HEK293 (cell line): ENCODE measurements at regions not wholly inside any gene's neighbourhood (a gene's known extent, or its start where the extent isn't known, plus 50 kb on each side); places are given as distances from the start of the nearest gene placed in this dataset.

ENCODE experiments used
- CTCF ChIA-PET: fragments of 350-600 bp; formaldehyde crosslinking; extraction: SDS; loops from one replicate; lab custom pipeline; 2021; ENCODE audit warnings: antibody characterized with exemption; lab: Yijun Ruan, JAX
- POLR2A ChIA-PET: fragments of 300-600 bp; formaldehyde crosslinking; extraction: SDS; loops from one replicate; lab custom pipeline; 2020; ENCODE audit warnings: antibody characterized with exemption, inconsistent platforms; lab: Yijun Ruan, JAX
- H3K27ac ChIP-seq: fragments of 200-500 bp; sonication (Bioruptor generic); 2 replicates; pipeline ENCODE4 v1.5.1; 2014; ENCODE audit warnings: low read depth, low read length, control low read depth, inconsistent platforms; ENCODE audit errors: extremely low read depth
- H3K36me3 ChIP-seq, 2 experiments: fragments of 200-500 bp in 1 of 2; sonication (Bioruptor generic) in 1 of 2; 1 replicate in 1 of 2; 2 replicates in 1 of 2; pipeline ENCODE4 v1.5.1; 2014 to 2017; ENCODE audit warnings: inconsistent platforms in 2 of 2, low read length in 2 of 2; ENCODE audit not compliant: control insufficient read depth in 2 of 2, insufficient read depth in 1 of 2
- H3K4me1 ChIP-seq: fragments of 200-500 bp; sonication (Bioruptor generic); 2 replicates; pipeline ENCODE4 v1.5.1; 2014; ENCODE audit warnings: mild to moderate bottlenecking, low read length, inconsistent platforms; ENCODE audit not compliant: control insufficient read depth, insufficient read depth
- H3K4me3 ChIP-seq: 2 replicates; pipeline ENCODE4 v1.5.1; 2011; ENCODE audit warnings: low read depth, mild to moderate bottlenecking, control low read depth, low read length, moderate library complexity
- H3K9me3 ChIP-seq: fragments of 200-500 bp; sonication (Bioruptor generic); 2 replicates; pipeline ENCODE4 v1.5.1; 2014; ENCODE audit warnings: low read depth, low read length, inconsistent platforms; ENCODE audit not compliant: control insufficient read depth, insufficient read depth
- HOXD13 ChIP-seq: sonication (generic); formaldehyde crosslinking; IDR thresholded peaks from 2 replicates; pipeline ENCODE4 v1.8.0; 2022; ENCODE audit warnings: missing genetic modification reagents, borderline replicate concordance
- KLF9 ChIP-seq: fragments of 450-650 bp; formaldehyde crosslinking; IDR thresholded peaks from 2 replicates; pipeline ENCODE4 v1.5.1; 2016; ENCODE audit warnings: missing biosample characterization, missing genetic modification characterization, low read depth
- OVOL3 ChIP-seq: fragments of 450-650 bp; formaldehyde crosslinking; IDR thresholded peaks from 2 replicates; pipeline ENCODE4 v1.5.1; 2016; ENCODE audit warnings: missing biosample characterization, missing genetic modification characterization
- SCRT2 ChIP-seq: fragments of 450-650 bp; formaldehyde crosslinking; IDR thresholded peaks from 2 replicates; pipeline ENCODE4 v1.5.1; 2016; ENCODE audit warnings: missing biosample characterization, missing genetic modification characterization
- SP2 ChIP-seq: fragments of 450-650 bp; formaldehyde crosslinking; IDR thresholded peaks from 2 replicates; pipeline ENCODE4 v1.5.1; 2016; ENCODE audit warnings: missing biosample characterization, missing genetic modification characterization
- ZBTB48 ChIP-seq: fragments of 450-650 bp; formaldehyde crosslinking; IDR thresholded peaks from 2 replicates; pipeline ENCODE4 v1.5.1; 2016; ENCODE audit warnings: missing biosample characterization, missing genetic modification characterization
- ZNF10 ChIP-seq: fragments of 450-650 bp; formaldehyde crosslinking; IDR thresholded peaks from 2 replicates; pipeline ENCODE4 v1.5.1; 2017; ENCODE audit warnings: missing biosample characterization, missing genetic modification characterization
- ZNF112 ChIP-seq: fragments of 450-650 bp; formaldehyde crosslinking; IDR thresholded peaks from 2 replicates; pipeline ENCODE4 v1.5.0; 2017; ENCODE audit warnings: missing biosample characterization, missing genetic modification characterization
- ZNF121 ChIP-seq: fragments of 450-650 bp; formaldehyde crosslinking; IDR thresholded peaks from 2 replicates; pipeline ENCODE4 v1.5.1; 2016; ENCODE audit warnings: missing biosample characterization, missing genetic modification characterization
- ZNF157 ChIP-seq: fragments of 450-650 bp; formaldehyde crosslinking; IDR thresholded peaks from 2 replicates; pipeline ENCODE4 v1.5.1; 2016; ENCODE audit warnings: missing biosample characterization, missing genetic modification characterization
- ZNF211 ChIP-seq: fragments of 450-650 bp; formaldehyde crosslinking; IDR thresholded peaks from 2 replicates; pipeline ENCODE4 v1.5.1; 2016; ENCODE audit warnings: low read depth, missing biosample characterization, missing genetic modification characterization
- ZNF214 ChIP-seq: fragments of 450-650 bp; formaldehyde crosslinking; IDR thresholded peaks from 2 replicates; pipeline ENCODE4 v1.5.1; 2017; ENCODE audit warnings: missing biosample characterization, mild to moderate bottlenecking, missing genetic modification characterization, borderline replicate concordance
- ZNF248 ChIP-seq: fragments of 450-650 bp; formaldehyde crosslinking; IDR thresholded peaks from 2 replicates; pipeline ENCODE4 v1.5.1; 2017; ENCODE audit warnings: missing biosample characterization, missing genetic modification characterization
- ZNF274 ChIP-seq, 2 experiments: fragments of 200-500 bp in 1 of 2; fragments of 450-650 bp in 1 of 2; sonication (Bioruptor generic) in 1 of 2; formaldehyde crosslinking in 1 of 2; IDR thresholded peaks; 2 replicates each; pipeline versions ENCODE4 v1.5.1 to v1.6.1; 2014 to 2016; ENCODE audit warnings: borderline replicate concordance in 1 of 2, inconsistent platforms in 1 of 2, low read length in 1 of 2, missing biosample characterization in 1 of 2, missing genetic modification characterization in 1 of 2
- ZNF416 ChIP-seq: fragments of 450-650 bp; formaldehyde crosslinking; IDR thresholded peaks from 2 replicates; pipeline ENCODE4 v1.5.1; 2016; ENCODE audit warnings: missing biosample characterization, missing genetic modification characterization
- ZNF433 ChIP-seq: fragments of 450-650 bp; formaldehyde crosslinking; IDR thresholded peaks from 2 replicates; pipeline ENCODE4 v1.5.1; 2016; ENCODE audit warnings: missing biosample characterization, missing genetic modification characterization, low read depth
- ZNF530 ChIP-seq: fragments of 450-650 bp; formaldehyde crosslinking; IDR thresholded peaks from 2 replicates; pipeline ENCODE4 v1.5.1; 2016; ENCODE audit warnings: low read depth, missing biosample characterization, missing genetic modification characterization
- ZNF558 ChIP-seq: fragments of 450-650 bp; formaldehyde crosslinking; IDR thresholded peaks from 2 replicates; pipeline ENCODE4 v1.5.1; 2016; ENCODE audit warnings: missing biosample characterization, missing genetic modification characterization
- ZNF585B ChIP-seq: fragments of 450-650 bp; formaldehyde crosslinking; IDR thresholded peaks from 2 replicates; pipeline ENCODE4 v1.5.1; 2016; ENCODE audit warnings: missing biosample characterization, missing genetic modification characterization
- ZNF660 ChIP-seq: fragments of 450-650 bp; IDR thresholded peaks from 2 replicates; pipeline ENCODE4 v1.5.1; 2018; ENCODE audit warnings: missing biosample characterization, mild to moderate bottlenecking, missing genetic modification characterization
- ZNF701 ChIP-seq: fragments of 450-650 bp; formaldehyde crosslinking; IDR thresholded peaks from 2 replicates; pipeline ENCODE4 v1.5.1; 2016; ENCODE audit warnings: missing biosample characterization, missing genetic modification characterization
- ZNF747 ChIP-seq: fragments of 450-650 bp; formaldehyde crosslinking; IDR thresholded peaks from 2 replicates; pipeline ENCODE4 v1.5.1; 2016; ENCODE audit warnings: missing biosample characterization, missing genetic modification characterization
- ZNF76 ChIP-seq: fragments of 450-650 bp; formaldehyde crosslinking; IDR thresholded peaks from 2 replicates; pipeline ENCODE4; 2016; ENCODE audit warnings: low read depth, missing biosample characterization, missing genetic modification characterization, borderline replicate concordance
- ZXDB ChIP-seq: fragments of 450-650 bp; formaldehyde crosslinking; IDR thresholded peaks from 2 replicates; pipeline ENCODE4 v1.5.1; 2016; ENCODE audit warnings: missing biosample characterization, missing genetic modification characterization
- TF ChIP-seq, protein P1 (sequence below): fragments of 450-650 bp; formaldehyde crosslinking; conservative IDR thresholded peaks from 2 replicates; pipeline ENCODE4 v1.5.1; 2016; ENCODE audit warnings: low read depth, missing biosample characterization, missing genetic modification characterization
- TF ChIP-seq, protein P2 (sequence below): fragments of 450-650 bp; formaldehyde crosslinking; IDR thresholded peaks from 2 replicates; pipeline ENCODE4 v1.5.1; 2016; ENCODE audit warnings: missing biosample characterization, missing genetic modification characterization
- TF ChIP-seq, protein P3 (sequence below): fragments of 450-650 bp; formaldehyde crosslinking; IDR thresholded peaks from 2 replicates; pipeline ENCODE4 v1.5.1; 2017; ENCODE audit warnings: missing biosample characterization, missing genetic modification characterization

DNA sequence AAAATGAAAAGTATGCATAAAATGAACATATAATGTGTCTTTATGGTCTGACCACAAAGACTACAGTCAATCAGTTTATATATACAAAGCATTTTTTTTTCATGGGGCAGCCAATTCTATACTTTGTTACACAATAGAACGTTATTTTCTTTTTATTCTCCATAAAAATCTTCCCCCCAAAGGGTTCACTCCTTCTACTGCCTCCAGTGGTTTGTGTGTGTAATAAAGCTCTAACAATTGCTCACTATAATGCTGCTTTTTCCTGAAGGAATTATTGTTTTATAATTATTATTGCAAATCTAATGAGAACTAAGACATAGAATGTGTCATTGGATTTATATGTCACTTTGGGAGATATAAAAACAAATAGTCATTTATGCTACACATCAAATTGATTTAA is 664.1 kb upstream of the PABPC4L start:
- H3K36me3 ChIP-seq: no peaks in the 10 kb centered on the region
- H3K4me3 ChIP-seq: no peak overlapping the region
- H3K4me1 ChIP-seq: no peaks in the 10 kb centered on the region
- no peak overlapping the region for H3K27ac ChIP-seq
- no peak for TF ChIP-seq ZNF274 (IDR thresholded peaks at IDR 0.05; ENCODE audit: low read length)
- TF ChIP-seq ZNF274 (tag by site-specific recombination; IDR thresholded peaks at IDR 0.05; ENCODE audit: borderline replicate concordance): no peak
- ChIA-PET POLR2A (no interaction called here), CTCF (no interaction called here)
- H3K9me3 ChIP-seq: no peaks in the 10 kb centered on the region

DNA sequence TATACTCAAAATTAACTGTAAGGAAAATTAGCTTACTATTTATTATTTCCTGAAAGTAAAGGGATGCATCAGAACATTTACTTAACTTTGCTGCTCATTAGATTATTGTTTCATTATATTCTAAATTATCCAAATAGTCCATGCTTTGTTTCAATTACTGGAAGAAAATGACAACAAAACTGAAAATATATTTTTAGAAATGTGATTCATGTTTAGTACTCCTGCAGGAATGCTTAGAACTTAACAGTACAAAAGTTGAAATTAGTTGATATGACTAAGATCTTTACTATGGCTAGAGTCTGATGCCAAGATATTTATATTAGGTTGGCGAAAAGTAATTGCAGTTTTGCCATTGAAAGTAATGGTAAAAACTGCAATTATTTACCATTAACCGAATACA is 660.5 kb upstream of the PABPC4L start:
- Histone ChIP-seq H3K36me3 (no peaks in the 10 kb centered on the region), H3K9me3 (no peaks in the 10 kb centered on the region), H3K4me3 (no peak overlapping the region), H3K4me1 (no peaks in the 10 kb centered on the region), H3K27ac (no peak overlapping the region)
- ChIA-PET POLR2A (no interaction called here), CTCF (no interaction called here)
- TF ChIP-seq ZNF112 (tag by site-specific recombination) (no peak), ZNF248 (tag by site-specific recombination) (no peak), ZNF660 (tag by site-specific recombination) (no peak), ZNF701 (tag by site-specific recombination) (no peak), ZNF585B (tag by site-specific recombination) (no peak), SCRT2 (no peak), ZNF433 (tag by site-specific recombination) (no peak), ZNF121 (tag by site-specific recombination) (no peak), ZNF76 (tag by site-specific recombination) (no peak), ZNF157 (tag by site-specific recombination) (no peak), KLF9 (tag by site-specific recombination) (no peak), ZNF10 (tag by site-specific recombination) (no peak), ZNF747 (tag by site-specific recombination) (no peak), ZNF558 (no peak), ZBTB48 (tag by site-specific recombination) (no peak), HOXD13 (CRISPR knock-in tag) (no peak), ZNF416 (tag by site-specific recombination) (no peak)
- TF ChIP-seq, protein P1, sequence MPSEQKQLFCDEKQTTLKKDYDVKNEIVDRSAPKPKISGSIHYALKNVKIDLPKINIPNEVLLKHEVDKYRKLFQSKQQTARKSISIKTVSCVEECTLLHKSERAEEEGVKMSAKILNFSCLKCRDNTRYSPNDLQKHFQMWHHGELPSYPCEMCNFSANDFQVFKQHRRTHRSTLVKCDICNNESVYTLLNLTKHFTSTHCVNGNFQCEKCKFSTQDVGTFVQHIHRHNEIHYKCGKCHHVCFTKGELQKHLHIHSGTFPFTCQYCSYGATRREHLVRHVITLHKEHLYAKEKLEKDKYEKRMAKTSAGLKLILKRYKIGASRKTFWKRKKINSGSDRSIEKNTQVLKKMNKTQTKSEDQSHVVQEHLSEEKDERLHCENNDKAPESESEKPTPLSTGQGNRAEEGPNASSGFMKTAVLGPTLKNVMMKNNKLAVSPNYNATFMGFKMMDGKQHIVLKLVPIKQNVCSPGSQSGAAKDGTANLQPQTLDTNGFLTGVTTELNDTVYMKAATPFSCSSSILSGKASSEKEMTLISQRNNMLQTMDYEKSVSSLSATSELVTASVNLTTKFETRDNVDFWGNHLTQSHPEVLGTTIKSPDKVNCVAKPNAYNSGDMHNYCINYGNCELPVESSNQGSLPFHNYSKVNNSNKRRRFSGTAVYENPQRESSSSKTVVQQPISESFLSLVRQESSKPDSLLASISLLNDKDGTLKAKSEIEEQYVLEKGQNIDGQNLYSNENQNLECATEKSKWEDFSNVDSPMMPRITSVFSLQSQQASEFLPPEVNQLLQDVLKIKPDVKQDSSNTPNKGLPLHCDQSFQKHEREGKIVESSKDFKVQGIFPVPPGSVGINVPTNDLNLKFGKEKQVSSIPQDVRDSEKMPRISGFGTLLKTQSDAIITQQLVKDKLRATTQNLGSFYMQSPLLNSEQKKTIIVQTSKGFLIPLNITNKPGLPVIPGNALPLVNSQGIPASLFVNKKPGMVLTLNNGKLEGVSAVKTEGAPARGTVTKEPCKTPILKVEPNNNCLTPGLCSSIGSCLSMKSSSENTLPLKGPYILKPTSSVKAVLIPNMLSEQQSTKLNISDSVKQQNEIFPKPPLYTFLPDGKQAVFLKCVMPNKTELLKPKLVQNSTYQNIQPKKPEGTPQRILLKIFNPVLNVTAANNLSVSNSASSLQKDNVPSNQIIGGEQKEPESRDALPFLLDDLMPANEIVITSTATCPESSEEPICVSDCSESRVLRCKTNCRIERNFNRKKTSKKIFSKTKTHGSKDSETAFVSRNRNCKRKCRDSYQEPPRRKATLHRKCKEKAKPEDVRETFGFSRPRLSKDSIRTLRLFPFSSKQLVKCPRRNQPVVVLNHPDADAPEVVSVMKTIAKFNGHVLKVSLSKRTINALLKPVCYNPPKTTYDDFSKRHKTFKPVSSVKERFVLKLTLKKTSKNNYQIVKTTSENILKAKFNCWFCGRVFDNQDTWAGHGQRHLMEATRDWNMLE: no peak

DNA sequence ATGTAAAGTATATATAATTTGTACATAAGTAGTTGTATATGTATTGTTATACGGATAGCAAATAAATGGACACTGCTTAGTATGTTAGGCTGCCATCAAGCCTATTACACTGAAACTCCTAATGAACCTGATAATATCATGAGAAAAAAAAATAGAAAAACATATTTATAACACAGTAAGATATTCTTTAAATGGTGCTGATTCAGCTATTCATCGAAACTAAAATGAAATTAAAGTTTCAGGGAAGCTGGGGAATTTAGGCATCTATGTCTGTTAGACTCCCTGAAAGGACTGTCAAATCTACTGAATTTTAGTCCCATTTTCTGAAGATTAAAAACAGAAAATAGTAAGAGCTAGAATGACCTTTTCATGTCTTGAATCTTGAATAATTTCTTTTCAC is 647.1 kb upstream of the PABPC4L start:
- H3K36me3 ChIP-seq: no peaks in the 10 kb centered on the region
- no peaks in the 10 kb centered on the region for H3K4me1 ChIP-seq
- CTCF ChIA-PET: no interaction called here
- no peak overlapping the region for H3K27ac ChIP-seq
- H3K4me3 ChIP-seq: no peak overlapping the region
- POLR2A ChIA-PET: no interaction called here
- no peaks in the 10 kb centered on the region for H3K9me3 ChIP-seq
- TF ChIP-seq, protein P2, sequence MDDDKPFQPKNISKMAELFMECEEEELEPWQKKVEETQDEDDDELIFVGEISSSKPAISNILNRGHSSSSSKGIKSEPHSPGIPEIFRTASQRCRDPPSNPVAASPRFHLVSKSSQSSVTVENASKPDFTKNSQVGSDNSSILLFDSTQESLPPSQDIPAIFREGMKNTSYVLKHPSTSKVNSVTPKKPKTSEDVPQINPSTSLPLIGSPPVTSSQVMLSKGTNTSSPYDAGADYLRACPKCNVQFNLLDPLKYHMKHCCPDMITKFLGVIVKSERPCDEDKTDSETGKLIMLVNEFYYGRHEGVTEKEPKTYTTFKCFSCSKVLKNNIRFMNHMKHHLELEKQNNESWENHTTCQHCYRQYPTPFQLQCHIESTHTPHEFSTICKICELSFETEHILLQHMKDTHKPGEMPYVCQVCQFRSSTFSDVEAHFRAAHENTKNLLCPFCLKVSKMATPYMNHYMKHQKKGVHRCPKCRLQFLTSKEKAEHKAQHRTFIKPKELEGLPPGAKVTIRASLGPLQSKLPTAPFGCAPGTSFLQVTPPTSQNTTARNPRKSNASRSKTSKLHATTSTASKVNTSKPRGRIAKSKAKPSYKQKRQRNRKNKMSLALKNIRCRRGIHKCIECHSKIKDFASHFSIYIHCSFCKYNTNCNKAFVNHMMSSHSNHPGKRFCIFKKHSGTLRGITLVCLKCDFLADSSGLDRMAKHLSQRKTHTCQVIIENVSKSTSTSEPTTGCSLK (tag by site-specific recombination): no peak
- TF ChIP-seq ZNF112 (tag by site-specific recombination) (no peak), ZNF214 (no peak), SP2 (tag by site-specific recombination) (no peak), ZNF211 (tag by site-specific recombination) (no peak), ZXDB (tag by site-specific recombination) (no peak), ZNF530 (tag by site-specific recombination) (no peak), OVOL3 (tag by site-specific recombination) (no peak)
- TF ChIP-seq, protein P3, sequence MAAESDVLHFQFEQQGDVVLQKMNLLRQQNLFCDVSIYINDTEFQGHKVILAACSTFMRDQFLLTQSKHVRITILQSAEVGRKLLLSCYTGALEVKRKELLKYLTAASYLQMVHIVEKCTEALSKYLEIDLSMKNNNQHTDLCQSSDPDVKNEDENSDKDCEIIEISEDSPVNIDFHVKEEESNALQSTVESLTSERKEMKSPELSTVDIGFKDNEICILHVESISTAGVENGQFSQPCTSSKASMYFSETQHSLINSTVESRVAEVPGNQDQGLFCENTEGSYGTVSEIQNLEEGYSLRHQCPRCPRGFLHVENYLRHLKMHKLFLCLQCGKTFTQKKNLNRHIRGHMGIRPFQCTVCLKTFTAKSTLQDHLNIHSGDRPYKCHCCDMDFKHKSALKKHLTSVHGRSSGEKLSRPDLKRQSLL (tag by site-specific recombination): no peak
